ENCODE measurements at regions not wholly inside any gene's neighbourhood (a gene's known extent, or its start where the extent isn't known, plus 50 kb on each side); places are given as distances from the start of the nearest gene placed in this dataset.

- TF ChIP-seq EZH2phosphoT487 (IDR thresholded peaks at IDR 0.05; ENCODE audit: low read length), result no peak
- TF ChIP-seq, protein P1, sequence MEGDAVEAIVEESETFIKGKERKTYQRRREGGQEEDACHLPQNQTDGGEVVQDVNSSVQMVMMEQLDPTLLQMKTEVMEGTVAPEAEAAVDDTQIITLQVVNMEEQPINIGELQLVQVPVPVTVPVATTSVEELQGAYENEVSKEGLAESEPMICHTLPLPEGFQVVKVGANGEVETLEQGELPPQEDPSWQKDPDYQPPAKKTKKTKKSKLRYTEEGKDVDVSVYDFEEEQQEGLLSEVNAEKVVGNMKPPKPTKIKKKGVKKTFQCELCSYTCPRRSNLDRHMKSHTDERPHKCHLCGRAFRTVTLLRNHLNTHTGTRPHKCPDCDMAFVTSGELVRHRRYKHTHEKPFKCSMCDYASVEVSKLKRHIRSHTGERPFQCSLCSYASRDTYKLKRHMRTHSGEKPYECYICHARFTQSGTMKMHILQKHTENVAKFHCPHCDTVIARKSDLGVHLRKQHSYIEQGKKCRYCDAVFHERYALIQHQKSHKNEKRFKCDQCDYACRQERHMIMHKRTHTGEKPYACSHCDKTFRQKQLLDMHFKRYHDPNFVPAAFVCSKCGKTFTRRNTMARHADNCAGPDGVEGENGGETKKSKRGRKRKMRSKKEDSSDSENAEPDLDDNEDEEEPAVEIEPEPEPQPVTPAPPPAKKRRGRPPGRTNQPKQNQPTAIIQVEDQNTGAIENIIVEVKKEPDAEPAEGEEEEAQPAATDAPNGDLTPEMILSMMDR (IDR thresholded peaks at IDR 0.05; ENCODE audit: low read length), result peak; percentile 68
- Histone ChIP-seq H4K20me1 (ENCODE audit: insufficient read depth, low read length) (no peaks in the 10 kb centered on the region), H3K79me2 (ENCODE audit: low read length) (no peaks in the 10 kb centered on the region), H3K4me1 (ENCODE audit: low read length) (no peaks in the 10 kb centered on the region), H3K9ac (ENCODE audit: low read length) (no peak overlapping the region), H3F3A (ENCODE audit: insufficient read depth, low read length) (no peaks in the 10 kb centered on the region), H2AFZ (ENCODE audit: low read length) (peak overlapping the region; percentile 54), H3K27me3 (replicated peaks; ENCODE audit: insufficient read depth, low read length) (no peaks in the 10 kb centered on the region), H3K4me2 (ENCODE audit: low read depth, low read length) (peak overlapping the region; percentile 33; the same call in 1 of the 2 replicates), H3K4me3 (ENCODE audit: low read length) (no peak overlapping the region), H3K36me3 (replicated peaks; ENCODE audit: insufficient read depth, low read length) (no peaks in the 10 kb centered on the region), H3K27ac (ENCODE audit: low read length) (no peak overlapping the region), H3K9me3 (replicated peaks; ENCODE audit: insufficient read depth, low read length) (no peaks in the 10 kb centered on the region), H3K9me2 (replicated peaks; ENCODE audit: insufficient read depth, low read length) (no peaks in the 10 kb centered on the region)
- peak; percentile 52 for DNase-seq
Measured at GRCh38 chr6:168895102-168895812, 358.4 kb downstream of the THBS2 start.

- H3K9ac ChIP-seq (ENCODE audit: low read length), result no peak overlapping the region
- H3K4me3 ChIP-seq (ENCODE audit: low read length), result no peak overlapping the region
- no peaks in the 10 kb centered on the region for H3K36me3 ChIP-seq (replicated peaks; ENCODE audit: insufficient read depth, low read length)
- no peaks in the 10 kb centered on the region for H3K4me1 ChIP-seq (ENCODE audit: low read length)
- H3K4me2 ChIP-seq (ENCODE audit: low read depth, low read length), result no peak overlapping the region
- no peak overlapping the region for H3K27ac ChIP-seq (ENCODE audit: low read length)
- no peak overlapping the region for H2AFZ ChIP-seq (ENCODE audit: low read length)
- H3K79me2 ChIP-seq (ENCODE audit: low read length), result no peaks in the 10 kb centered on the region
- H3F3A ChIP-seq (ENCODE audit: insufficient read depth, low read length), result no peaks in the 10 kb centered on the region
- DNase-seq, result no peak
- no peaks in the 10 kb centered on the region for H4K20me1 ChIP-seq (ENCODE audit: insufficient read depth, low read length)
- TF ChIP-seq EZH2phosphoT487 (IDR thresholded peaks at IDR 0.05; ENCODE audit: low read length), result no peak
- no peak for TF ChIP-seq EZH2 (optimal IDR thresholded peaks at IDR 0.05; ENCODE audit: low read depth, low read length)
- TF ChIP-seq, protein P1 (IDR thresholded peaks at IDR 0.05; ENCODE audit: low read length), result no peak
- H3K9me2 ChIP-seq (replicated peaks; ENCODE audit: insufficient read depth, low read length), result no peaks in the 10 kb centered on the region
- no peaks in the 10 kb centered on the region for H3K9me3 ChIP-seq (replicated peaks; ENCODE audit: insufficient read depth, low read length)
- no peaks in the 10 kb centered on the region for H3K27me3 ChIP-seq (replicated peaks; ENCODE audit: insufficient read depth, low read length)
Measured at GRCh38 chr6:168892031-168892430, 361.6 kb downstream of the THBS2 start.

DNA sequence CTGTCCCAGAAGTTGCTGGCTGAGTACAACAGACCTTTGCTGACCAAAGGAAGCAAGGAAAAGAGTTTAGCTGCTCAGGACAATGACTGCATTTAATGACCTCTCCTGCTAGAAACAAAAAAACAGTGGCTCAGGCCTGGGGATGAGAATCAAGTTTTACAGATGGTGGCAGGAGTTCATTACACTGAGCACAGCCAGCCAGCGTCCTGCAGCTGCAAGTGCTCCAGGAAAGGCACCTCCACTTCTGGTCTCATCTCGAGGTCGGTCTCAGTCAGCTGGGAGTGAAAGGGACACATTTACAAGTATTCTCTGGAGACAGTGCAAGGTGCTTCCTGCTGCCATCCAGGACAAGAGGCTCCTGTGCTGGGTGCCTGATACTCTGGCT, 362.7 kb downstream of the THBS2 start:
- Histone ChIP-seq H3K4me1 (ENCODE audit: low read length) (no peaks in the 10 kb centered on the region), H3K4me3 (ENCODE audit: low read length) (no peak overlapping the region), H2AFZ (ENCODE audit: low read length) (no peak overlapping the region), H3K4me2 (ENCODE audit: low read depth, low read length) (no peak overlapping the region), H3F3A (ENCODE audit: insufficient read depth, low read length) (no peaks in the 10 kb centered on the region), H3K9ac (ENCODE audit: low read length) (no peak overlapping the region), H3K79me2 (ENCODE audit: low read length) (no peaks in the 10 kb centered on the region), H4K20me1 (ENCODE audit: insufficient read depth, low read length) (no peaks in the 10 kb centered on the region), H3K27me3 (replicated peaks; ENCODE audit: insufficient read depth, low read length) (no peaks in the 10 kb centered on the region), H3K36me3 (replicated peaks; ENCODE audit: insufficient read depth, low read length) (no peaks in the 10 kb centered on the region), H3K9me3 (replicated peaks; ENCODE audit: insufficient read depth, low read length) (no peaks in the 10 kb centered on the region), H3K27ac (ENCODE audit: low read length) (no peak overlapping the region), H3K9me2 (replicated peaks; ENCODE audit: insufficient read depth, low read length) (no peaks in the 10 kb centered on the region)
- TF ChIP-seq EZH2 (optimal IDR thresholded peaks at IDR 0.05; ENCODE audit: low read depth, low read length) (no peak), EZH2phosphoT487 (IDR thresholded peaks at IDR 0.05; ENCODE audit: low read length) (no peak)
- TF ChIP-seq, protein P1 (IDR thresholded peaks at IDR 0.05; ENCODE audit: low read length), result no peak
- DNase-seq, result no peak
